Skeletal muscle satellite cell (primary cell): ENCODE measurements at regions not wholly inside any gene's neighbourhood (a gene's known extent, or its start where the extent isn't known, plus 50 kb on each side); places are given as distances from the start of the nearest gene placed in this dataset.
"Not testable (repeated sequence)": the region's sequence is repeated elsewhere in the genome, so short reads cannot be mapped to it uniquely, and the experiment has no call there.

Experiments
- H3K27me3 ChIP-seq: 2 replicates; pipeline ENCODE4 v1.7.0; 2013; ENCODE audit warnings: low read length; ENCODE audit not compliant: control insufficient read depth, insufficient read depth
- H3K36me3 ChIP-seq: 2 replicates; pipeline ENCODE4 v1.7.0; 2013; ENCODE audit warnings: mild to moderate bottlenecking, control low read depth, low read length; ENCODE audit not compliant: insufficient read depth
- H3K4me1 ChIP-seq: 2 replicates; pipeline ENCODE4 v1.7.0; 2013; ENCODE audit warnings: low read length; ENCODE audit not compliant: control insufficient read depth, insufficient read depth
- H3K4me2 ChIP-seq: 2 replicates; pipeline ENCODE4 v1.7.0; 2013; ENCODE audit warnings: mild to moderate bottlenecking, low read length
- H3K4me3 ChIP-seq: 2 replicates; pipeline ENCODE4 v1.7.0; 2013; ENCODE audit warnings: low read length
- H3K9ac ChIP-seq: 2 replicates; pipeline ENCODE4 v1.7.0; 2013; ENCODE audit warnings: mild to moderate bottlenecking, low read depth, low read length, moderate library complexity
- H3K9me3 ChIP-seq: replicated peaks from 2 replicates; pipeline ENCODE4 v1.7.0; 2013; ENCODE audit warnings: mild to moderate bottlenecking, control low read depth, low read length

- Histone ChIP-seq H3K4me2 (no peak overlapping the region), H3K27me3 (peaks cover 73% of the 10 kb centered on the region), H3K4me1 (no peaks in the 10 kb centered on the region), H3K9ac (no peak overlapping the region), H3K9me3 (no peaks in the 10 kb centered on the region), H3K36me3 (no peaks in the 10 kb centered on the region), H3K4me3 (no peak overlapping the region)
Observed at GRCh38 chr2:97355176-97355575, 234.5 kb downstream of the ANKRD36B start.

GRCh38 chr2:97354576-97354975 lies 235.1 kb downstream of the ANKRD36B start:
- Histone ChIP-seq H3K36me3 (no peaks in the 10 kb centered on the region), H3K9me3 (no peaks in the 10 kb centered on the region), H3K4me1 (no peaks in the 10 kb centered on the region), H3K9ac (no peak overlapping the region), H3K4me2 (no peak overlapping the region), H3K4me3 (no peak overlapping the region), H3K27me3 (peaks cover 72% of the 10 kb centered on the region)

DNA sequence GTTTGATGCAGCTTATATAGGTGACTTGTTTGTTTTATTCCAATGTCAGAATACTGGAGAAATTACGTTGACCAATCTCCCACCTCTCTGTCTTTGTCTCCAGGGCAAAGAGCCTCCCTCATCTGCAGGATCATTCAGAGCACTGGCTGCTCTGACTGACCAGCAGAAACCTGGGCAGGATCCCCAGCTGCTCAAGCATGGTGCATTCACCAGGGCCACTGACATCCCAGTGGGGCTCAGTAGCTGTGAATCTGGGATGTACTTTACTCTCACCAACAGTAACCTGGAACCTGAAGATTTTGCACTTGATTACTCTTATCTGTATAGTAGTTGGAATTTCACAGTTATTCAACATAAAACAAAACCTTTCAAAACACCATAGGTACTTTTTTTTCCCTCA lies 235.9 kb downstream of the ANKRD36 start:
- H3K9ac ChIP-seq: no peak overlapping the region
- peaks cover 38% of the 10 kb centered on the region for H3K27me3 ChIP-seq
- H3K4me1 ChIP-seq: no peaks in the 10 kb centered on the region
- H3K4me2 ChIP-seq: no peak overlapping the region
- H3K36me3 ChIP-seq: no peaks in the 10 kb centered on the region
- H3K4me3 ChIP-seq: no peak overlapping the region
- no peaks in the 10 kb centered on the region for H3K9me3 ChIP-seq

DNA sequence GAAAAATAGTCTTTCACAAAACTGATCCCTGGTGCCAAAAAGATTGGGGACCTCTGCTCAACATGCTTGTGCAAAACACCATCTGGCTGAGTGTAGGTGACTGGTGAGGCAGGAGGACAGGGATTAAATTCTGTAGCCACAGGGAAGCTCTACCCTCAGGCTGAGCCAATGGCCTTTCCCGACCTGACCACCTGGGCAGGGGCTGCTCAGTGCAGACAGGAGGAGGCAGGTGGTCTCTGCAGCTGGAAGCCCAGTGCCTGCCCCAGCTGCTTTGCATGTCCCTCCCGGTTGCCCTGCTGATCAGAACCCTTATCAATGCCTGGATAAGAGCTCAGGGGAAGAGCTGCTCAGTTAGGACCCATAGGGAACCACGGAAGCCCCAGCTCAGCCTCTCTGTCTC lies 235.3 kb downstream of the ANKRD36 start:
- H3K4me2 ChIP-seq: no peak overlapping the region
- H3K4me1 ChIP-seq: no peaks in the 10 kb centered on the region
- H3K36me3 ChIP-seq: no peaks in the 10 kb centered on the region
- no peak overlapping the region for H3K9ac ChIP-seq
- H3K27me3 ChIP-seq: peaks cover 36% of the 10 kb centered on the region
- no peak overlapping the region for H3K4me3 ChIP-seq
- H3K9me3 ChIP-seq: no peaks in the 10 kb centered on the region

DNA sequence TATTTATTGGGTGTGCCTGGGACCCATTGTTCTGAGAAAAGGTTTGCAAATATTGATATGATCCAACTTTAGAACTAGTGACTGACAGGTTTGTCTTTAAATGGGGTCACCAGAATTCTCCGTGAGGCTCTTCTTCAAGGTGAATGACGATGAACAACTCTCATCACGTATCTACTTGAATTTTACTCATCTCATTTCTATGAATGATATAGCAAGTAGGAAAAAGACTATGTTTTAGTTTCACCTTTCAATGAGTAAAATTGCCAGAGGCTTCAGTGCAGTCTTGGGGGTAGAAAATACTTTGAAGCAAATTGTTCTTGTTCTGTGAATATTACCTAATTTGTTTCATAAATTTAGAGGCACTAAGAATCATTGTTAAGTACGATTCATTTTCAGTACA lies 232.0 kb downstream of the ANKRD36 start:
- not testable (repeated sequence) for H3K36me3 ChIP-seq, H3K9ac ChIP-seq, H3K4me1 ChIP-seq, H3K4me3 ChIP-seq, H3K9me3 ChIP-seq, H3K4me2 ChIP-seq
- peaks cover 15% of the 10 kb centered on the region for H3K27me3 ChIP-seq

DNA sequence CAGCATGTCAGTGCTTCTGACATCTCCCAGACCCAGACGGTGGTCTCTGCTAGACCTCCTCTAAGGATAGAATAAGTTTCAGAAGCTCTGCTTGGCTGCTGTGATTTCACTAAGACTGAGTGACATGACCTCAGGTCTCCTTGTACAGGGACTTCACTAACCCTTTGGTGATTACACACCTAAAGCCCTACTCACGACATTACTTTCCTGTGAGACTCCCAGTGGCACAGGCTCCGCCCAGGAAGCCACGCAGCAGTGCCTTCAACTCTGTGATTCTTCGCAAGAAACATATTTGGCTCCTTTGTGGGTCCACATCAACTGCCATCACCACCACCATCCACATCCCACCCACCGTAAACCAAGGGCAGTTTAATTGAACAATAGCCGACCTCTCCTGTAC lies 220.7 kb downstream of the ANKRD36 start:
- not testable (repeated sequence) for H3K9me3 ChIP-seq, H3K36me3 ChIP-seq, H3K4me3 ChIP-seq, H3K4me2 ChIP-seq, H3K9ac ChIP-seq, H3K4me1 ChIP-seq, H3K27me3 ChIP-seq

GRCh38 chr2:97332184-97332583 lies 219.2 kb downstream of the ANKRD36 start:
- H3K9me3 ChIP-seq, H3K4me1 ChIP-seq, H3K9ac ChIP-seq, H3K27me3 ChIP-seq, H3K4me3 ChIP-seq, H3K4me2 ChIP-seq, H3K36me3 ChIP-seq: not testable (repeated sequence)

DNA sequence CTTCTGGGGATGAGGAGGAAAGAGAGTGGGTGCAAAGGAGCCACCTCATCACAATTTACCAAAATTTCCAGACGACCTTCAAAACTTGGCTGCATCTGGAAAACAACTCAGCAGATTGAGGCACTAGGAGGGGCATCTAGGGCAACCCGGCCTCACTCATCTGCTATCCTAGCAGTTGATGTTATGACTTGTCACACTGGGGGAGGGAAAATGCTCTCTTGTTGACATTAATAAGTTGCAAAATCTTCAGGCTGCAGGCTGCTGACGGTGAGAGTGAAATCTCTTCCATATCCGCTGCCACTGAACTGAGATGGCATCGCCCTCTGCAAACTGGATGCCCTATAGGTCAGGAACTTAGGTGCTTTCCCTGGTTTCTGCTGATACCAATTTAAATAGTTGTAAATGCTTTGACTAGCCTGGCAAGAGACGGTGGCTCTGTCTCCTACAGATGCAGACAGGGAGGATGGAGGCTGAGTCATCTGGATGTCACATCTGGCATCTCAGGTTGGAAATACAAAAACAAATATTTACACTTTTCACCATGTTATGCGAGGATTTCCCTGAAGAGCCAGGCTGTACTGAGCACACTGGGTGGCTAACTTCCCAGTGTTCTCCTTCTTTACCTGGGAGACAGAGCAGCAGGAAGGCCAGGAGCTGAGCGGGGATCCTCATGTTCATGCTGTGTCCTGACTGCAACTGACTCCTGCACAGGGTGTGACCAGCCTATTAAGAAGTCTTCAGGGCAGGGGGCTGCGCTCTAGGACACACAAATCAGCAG lies 209.2 kb downstream of the ANKRD36 start:
- not testable (repeated sequence) for H3K4me1 ChIP-seq, H3K27me3 ChIP-seq, H3K4me3 ChIP-seq, H3K9me3 ChIP-seq, H3K4me2 ChIP-seq, H3K9ac ChIP-seq, H3K36me3 ChIP-seq

- H3K4me3 ChIP-seq, H3K4me2 ChIP-seq, H3K36me3 ChIP-seq, H3K9ac ChIP-seq, H3K27me3 ChIP-seq, H3K9me3 ChIP-seq, H3K4me1 ChIP-seq: not testable (repeated sequence)
Observed at GRCh38 chr2:97315358-97315757, 202.4 kb downstream of the ANKRD36 start.

DNA sequence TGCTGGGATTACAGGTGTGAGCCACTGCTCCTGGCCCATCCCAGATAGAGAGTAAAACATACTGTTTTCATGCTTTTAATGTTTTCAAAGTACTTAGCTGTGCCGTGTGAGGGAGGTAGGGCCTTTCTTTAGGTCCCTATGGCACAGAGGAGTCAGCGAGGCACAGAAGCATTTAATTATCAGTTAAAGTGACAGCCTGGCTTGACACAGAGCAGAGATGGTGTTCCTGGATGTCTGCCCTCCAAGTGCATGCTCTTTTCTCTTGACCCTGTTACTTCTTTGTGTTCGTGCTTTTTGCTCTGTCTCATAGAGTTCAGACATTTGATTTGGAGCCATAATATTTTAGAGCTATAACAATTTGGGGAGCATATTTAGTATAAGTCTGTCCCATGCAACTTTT lies 199.5 kb downstream of the ANKRD36 start:
- not testable (repeated sequence) for H3K27me3 ChIP-seq, H3K4me3 ChIP-seq, H3K9ac ChIP-seq, H3K4me1 ChIP-seq, H3K36me3 ChIP-seq, H3K4me2 ChIP-seq, H3K9me3 ChIP-seq

- H3K27me3 ChIP-seq, H3K4me3 ChIP-seq, H3K9me3 ChIP-seq, H3K4me1 ChIP-seq, H3K36me3 ChIP-seq, H3K9ac ChIP-seq, H3K4me2 ChIP-seq: not testable (repeated sequence)
Observed at GRCh38 chr2:97305426-97305825, 192.5 kb downstream of the ANKRD36 start.

DNA sequence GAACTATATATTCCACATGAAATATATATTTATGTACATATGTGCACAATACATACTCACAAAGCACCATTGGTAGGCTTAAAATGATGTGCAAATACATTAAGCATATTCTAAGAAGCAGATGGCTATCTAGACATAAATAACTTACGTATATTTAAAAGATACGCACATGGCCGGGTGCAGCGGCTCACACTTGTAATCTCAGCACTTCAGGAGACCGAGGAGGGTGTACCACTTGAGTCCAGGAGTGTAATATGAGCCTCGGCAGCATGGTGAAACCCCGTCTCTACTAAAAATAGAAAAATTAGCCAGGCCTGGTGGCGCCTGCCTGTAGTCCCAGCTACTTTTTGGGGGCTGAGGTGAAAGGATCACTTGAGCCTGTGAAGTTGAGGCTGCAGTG lies 189.9 kb downstream of the ANKRD36 start:
- H3K4me2 ChIP-seq, H3K36me3 ChIP-seq, H3K4me1 ChIP-seq, H3K4me3 ChIP-seq, H3K9me3 ChIP-seq, H3K27me3 ChIP-seq, H3K9ac ChIP-seq: not testable (repeated sequence)
